ENCODE measurements at regions not wholly inside any gene's neighbourhood (a gene's known extent, or its start where the extent isn't known, plus 50 kb on each side); places are given as distances from the start of the nearest gene placed in this dataset.

DNA sequence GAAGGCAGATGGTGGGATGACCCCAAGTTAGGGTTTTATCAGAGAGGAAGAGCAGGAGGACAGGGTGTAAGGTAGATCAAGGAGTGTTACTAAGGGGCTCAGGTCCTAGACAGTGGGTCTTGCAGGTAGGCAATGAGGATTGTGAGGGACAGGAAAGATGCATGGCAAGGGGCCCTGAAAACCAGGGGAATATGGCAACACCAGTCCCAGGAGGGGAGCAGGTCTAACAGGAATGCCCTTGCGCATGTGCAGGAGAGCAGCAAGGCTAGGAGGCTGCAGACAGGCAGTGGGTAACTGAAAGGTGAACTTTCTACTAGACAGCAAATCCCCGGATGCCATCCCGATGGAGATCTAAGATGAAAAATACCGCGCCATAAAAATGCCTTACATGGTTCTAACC lies 211.3 kb downstream of the ALG10 start:
- Histone ChIP-seq H3K56ac (ENCODE audit: insufficient read length, low read depth, low read length) (no peak overlapping the region), H4K20me1 (ENCODE audit: control insufficient read depth, insufficient read depth, insufficient read length) (no peaks in the 10 kb centered on the region), H4K8ac (replicated peaks; ENCODE audit: insufficient read length, low read depth, low read length) (no peak overlapping the region), H3K4me2 (ENCODE audit: insufficient read depth, insufficient read length, low read length) (no peak overlapping the region), H3K27ac (ENCODE audit: insufficient read length, low read depth, low read length) (no peak overlapping the region), H2BK15ac (ENCODE audit: low read depth, low read length) (no peak overlapping the region), H2BK20ac (ENCODE audit: low read depth, low read length, poor library complexity, severe bottlenecking) (no peak overlapping the region), H3K18ac (ENCODE audit: insufficient read length, low read depth, low read length) (no peak overlapping the region), H3K14ac (ENCODE audit: insufficient read depth, low read length) (no peak overlapping the region), H3K9ac (ENCODE audit: extremely low read depth, insufficient read length, low read length) (no peak overlapping the region), H2BK5ac (ENCODE audit: insufficient read length, low read length) (no peak overlapping the region), H4K5ac (ENCODE audit: insufficient read length, low read depth, low read length) (no peak overlapping the region), H3K79me2 (ENCODE audit: insufficient read depth, low read length) (no peaks in the 10 kb centered on the region), H2BK120ac (ENCODE audit: low read depth, low read length, poor library complexity, severe bottlenecking) (no peak overlapping the region), H3T11ph (ENCODE audit: low read length) (no peak overlapping the region), H3K27me3 (ENCODE audit: insufficient read depth, low read length) (no peaks in the 10 kb centered on the region), H2BK12ac (ENCODE audit: insufficient read length, low read depth, low read length) (no peak overlapping the region), H3K23ac (ENCODE audit: insufficient read length, low read depth, low read length) (no peak overlapping the region), H3K23me2 (ENCODE audit: insufficient read length, low read depth, low read length, poor library complexity, severe bottlenecking) (no peaks in the 10 kb centered on the region), H2AK5ac (ENCODE audit: insufficient read length, low read length) (no peak overlapping the region), H3K9me3 (ENCODE audit: control insufficient read depth, low read depth, low read length) (peaks cover 53% of the 10 kb centered on the region), H3K4ac (ENCODE audit: low read depth, low read length) (no peak overlapping the region), H3K4me1 (ENCODE audit: insufficient read depth, low read length) (no peaks in the 10 kb centered on the region), H3K79me1 (ENCODE audit: insufficient read depth, low read depth, low read length, poor library complexity, severe bottlenecking) (no peaks in the 10 kb centered on the region), H4K91ac (ENCODE audit: insufficient read length, low read depth, low read length) (no peak overlapping the region), H2AFZ (ENCODE audit: low read length) (no peak overlapping the region)
- DNase-seq = no peak
- Mint-ChIP-seq H3K27ac (no peak overlapping the region), H3K4me3 (no peak overlapping the region), H3K27me3 (ENCODE audit: low read depth) (peaks cover 1% of the 10 kb centered on the region; the same call in 1 of the 2 replicates), H3K36me3 (ENCODE audit: insufficient read depth in 1 of 3, low read depth in 3 of 3) (peaks cover 14 to 30% (median 22%) of the 10 kb centered on the region in 3 experiments; a peak in 6 of 7 replicates), H3K9me3 (peaks cover 62 to 84% of the 10 kb centered on the region in 2 experiments), H3K4me1 (no peaks in the 10 kb centered on the region)
- TF ChIP-seq, protein P1, sequence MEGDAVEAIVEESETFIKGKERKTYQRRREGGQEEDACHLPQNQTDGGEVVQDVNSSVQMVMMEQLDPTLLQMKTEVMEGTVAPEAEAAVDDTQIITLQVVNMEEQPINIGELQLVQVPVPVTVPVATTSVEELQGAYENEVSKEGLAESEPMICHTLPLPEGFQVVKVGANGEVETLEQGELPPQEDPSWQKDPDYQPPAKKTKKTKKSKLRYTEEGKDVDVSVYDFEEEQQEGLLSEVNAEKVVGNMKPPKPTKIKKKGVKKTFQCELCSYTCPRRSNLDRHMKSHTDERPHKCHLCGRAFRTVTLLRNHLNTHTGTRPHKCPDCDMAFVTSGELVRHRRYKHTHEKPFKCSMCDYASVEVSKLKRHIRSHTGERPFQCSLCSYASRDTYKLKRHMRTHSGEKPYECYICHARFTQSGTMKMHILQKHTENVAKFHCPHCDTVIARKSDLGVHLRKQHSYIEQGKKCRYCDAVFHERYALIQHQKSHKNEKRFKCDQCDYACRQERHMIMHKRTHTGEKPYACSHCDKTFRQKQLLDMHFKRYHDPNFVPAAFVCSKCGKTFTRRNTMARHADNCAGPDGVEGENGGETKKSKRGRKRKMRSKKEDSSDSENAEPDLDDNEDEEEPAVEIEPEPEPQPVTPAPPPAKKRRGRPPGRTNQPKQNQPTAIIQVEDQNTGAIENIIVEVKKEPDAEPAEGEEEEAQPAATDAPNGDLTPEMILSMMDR (conservative IDR thresholded peaks at IDR 0.05) = no peak
- no CpG with 5 or more reads among the region's 5 CpGs for WGBS (ENCODE audit: extremely low coverage, insufficient read length, low lambda C conversion rate)

All from H9 (cell line).